A549 (cell line): ENCODE measurements at regions not wholly inside any gene's neighbourhood (a gene's known extent, or its start where the extent isn't known, plus 50 kb on each side); places are given as distances from the start of the nearest gene placed in this dataset.

Experiments
- HOXA7 ChIP-seq: fragments of 250-450 bp; sonication (Bioruptor Pico); IDR thresholded peaks from 2 replicates; pipeline ENCODE4 v1.5.0; 2020; ENCODE audit warnings: mild to moderate bottlenecking, moderate library complexity
- JUN ChIP-seq, 2 experiments: fragments of >200 bp; sonication (Bioruptor Twin); formaldehyde crosslinking; IDR thresholded peaks; 2 replicates in 1 of 2; 3 replicates in 1 of 2; pipeline ENCODE4 v1.6.1; 2016 to 2017
- KDM5A ChIP-seq: fragments of 200-600 bp; sonication (generic); IDR thresholded peaks from 2 replicates; pipeline ENCODE4 v1.6.1; 2016; ENCODE audit warnings: antibody characterized with exemption, mild to moderate bottlenecking
- POLR2A ChIP-seq: IDR thresholded peaks from 2 replicates; pipeline ENCODE4 v1.6.1; 2012; ENCODE audit warnings: mild to moderate bottlenecking, low read length
- SMC3 ChIP-seq: fragments of >200 bp; sonication (Bioruptor Twin); formaldehyde crosslinking; IDR thresholded peaks from 3 replicates; pipeline ENCODE4 v1.6.1; 2018; ENCODE audit warnings: inconsistent platforms
- TF ChIP-seq, protein P1 (sequence below): IDR thresholded peaks from 2 replicates; pipeline ENCODE4 v1.6.1; 2012
- TF ChIP-seq, protein P2 (sequence below): fragments of >200 bp; sonication (Bioruptor Twin); formaldehyde crosslinking; IDR thresholded peaks from 3 replicates; pipeline ENCODE4 v1.5.1; 2016
- TF ChIP-seq, protein P3 (sequence below): IDR thresholded peaks from 2 replicates; pipeline ENCODE4 v1.6.1; 2012

DNA sequence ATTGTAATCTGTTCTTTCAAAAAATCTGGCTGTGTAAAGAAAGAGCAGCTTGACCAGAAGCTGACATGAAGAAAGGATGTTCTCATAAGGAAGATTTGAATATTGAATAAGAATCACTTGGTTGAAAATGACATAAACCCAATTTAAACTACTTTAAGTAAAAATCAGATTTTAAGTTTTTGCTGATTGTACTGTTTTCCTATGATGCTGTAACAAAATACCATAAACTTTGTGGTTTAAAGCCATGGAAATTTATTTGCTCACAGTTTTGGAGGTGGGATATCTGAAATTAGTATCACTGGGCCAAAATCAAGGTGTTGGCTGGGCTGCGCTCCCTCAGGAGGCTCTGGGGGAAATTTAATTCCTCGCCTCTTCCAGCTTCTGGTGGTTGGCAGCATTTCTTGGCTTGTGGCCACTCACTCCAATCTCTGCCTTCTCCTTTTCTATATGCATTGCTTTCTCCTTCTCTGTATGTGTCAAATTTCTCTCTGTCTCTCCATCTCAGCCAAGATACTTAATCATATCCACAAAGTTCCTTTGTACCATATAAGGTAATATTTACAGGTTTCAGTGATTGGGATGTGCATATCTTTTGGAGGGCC is 141.2 kb upstream of the ZFP64 start:
- TF ChIP-seq, protein P1, sequence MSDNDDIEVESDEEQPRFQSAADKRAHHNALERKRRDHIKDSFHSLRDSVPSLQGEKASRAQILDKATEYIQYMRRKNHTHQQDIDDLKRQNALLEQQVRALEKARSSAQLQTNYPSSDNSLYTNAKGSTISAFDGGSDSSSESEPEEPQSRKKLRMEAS = no peak
- TF ChIP-seq POLR2A = no peak
- TF ChIP-seq, protein P2, sequence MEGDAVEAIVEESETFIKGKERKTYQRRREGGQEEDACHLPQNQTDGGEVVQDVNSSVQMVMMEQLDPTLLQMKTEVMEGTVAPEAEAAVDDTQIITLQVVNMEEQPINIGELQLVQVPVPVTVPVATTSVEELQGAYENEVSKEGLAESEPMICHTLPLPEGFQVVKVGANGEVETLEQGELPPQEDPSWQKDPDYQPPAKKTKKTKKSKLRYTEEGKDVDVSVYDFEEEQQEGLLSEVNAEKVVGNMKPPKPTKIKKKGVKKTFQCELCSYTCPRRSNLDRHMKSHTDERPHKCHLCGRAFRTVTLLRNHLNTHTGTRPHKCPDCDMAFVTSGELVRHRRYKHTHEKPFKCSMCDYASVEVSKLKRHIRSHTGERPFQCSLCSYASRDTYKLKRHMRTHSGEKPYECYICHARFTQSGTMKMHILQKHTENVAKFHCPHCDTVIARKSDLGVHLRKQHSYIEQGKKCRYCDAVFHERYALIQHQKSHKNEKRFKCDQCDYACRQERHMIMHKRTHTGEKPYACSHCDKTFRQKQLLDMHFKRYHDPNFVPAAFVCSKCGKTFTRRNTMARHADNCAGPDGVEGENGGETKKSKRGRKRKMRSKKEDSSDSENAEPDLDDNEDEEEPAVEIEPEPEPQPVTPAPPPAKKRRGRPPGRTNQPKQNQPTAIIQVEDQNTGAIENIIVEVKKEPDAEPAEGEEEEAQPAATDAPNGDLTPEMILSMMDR = no peak
- no peak for TF ChIP-seq HOXA7 (CRISPR knock-in tag)
- no peak for TF ChIP-seq KDM5A
- TF ChIP-seq SMC3 = no peak
- TF ChIP-seq, protein P3, sequence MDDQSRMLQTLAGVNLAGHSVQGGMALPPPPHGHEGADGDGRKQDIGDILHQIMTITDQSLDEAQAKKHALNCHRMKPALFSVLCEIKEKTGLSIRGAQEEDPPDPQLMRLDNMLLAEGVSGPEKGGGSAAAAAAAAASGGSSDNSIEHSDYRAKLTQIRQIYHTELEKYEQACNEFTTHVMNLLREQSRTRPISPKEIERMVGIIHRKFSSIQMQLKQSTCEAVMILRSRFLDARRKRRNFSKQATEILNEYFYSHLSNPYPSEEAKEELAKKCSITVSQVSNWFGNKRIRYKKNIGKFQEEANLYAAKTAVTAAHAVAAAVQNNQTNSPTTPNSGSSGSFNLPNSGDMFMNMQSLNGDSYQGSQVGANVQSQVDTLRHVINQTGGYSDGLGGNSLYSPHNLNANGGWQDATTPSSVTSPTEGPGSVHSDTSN = no peak
- no peak for TF ChIP-seq JUN (IDR thresholded peaks at IDR 0.05)
